ENCODE measurements at regions not wholly inside any gene's neighbourhood (a gene's known extent, or its start where the extent isn't known, plus 50 kb on each side); places are given as distances from the start of the nearest gene placed in this dataset.

DNA sequence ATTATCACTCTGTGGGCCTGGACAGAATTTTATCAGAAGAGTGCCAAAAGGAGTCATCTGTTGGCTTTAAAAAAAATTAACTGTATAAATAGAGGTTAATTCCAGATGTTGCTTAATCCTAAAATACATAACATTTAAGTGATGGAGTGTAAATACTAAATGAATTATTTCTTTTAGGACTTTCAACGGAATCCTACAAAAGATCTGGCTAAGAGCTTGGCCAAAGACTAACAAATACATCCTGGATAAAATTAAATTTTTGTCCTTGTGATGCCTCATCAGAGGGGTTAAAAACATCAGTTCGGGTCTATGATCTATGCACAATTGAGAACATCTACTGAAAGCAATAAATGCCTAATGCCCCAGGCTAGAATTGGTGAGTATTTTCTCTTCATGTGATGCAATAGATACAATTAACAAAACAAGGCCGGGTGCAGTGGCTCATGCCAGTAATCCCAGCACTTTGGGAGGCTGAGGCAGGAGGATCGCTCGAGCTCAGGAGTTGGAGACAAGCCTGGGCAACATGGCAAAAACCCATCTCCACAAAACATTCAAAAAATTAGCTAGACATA, 49.8 kb upstream of the RAP1B start:
- TF ChIP-seq POLR2A (IDR thresholded peaks at IDR 0.05) (no peak), CTCF (IDR thresholded peaks at IDR 0.05) (no peak)

Data from adrenal gland (tissue), 5 donors.